ENCODE measurements at regions not wholly inside any gene's neighbourhood (a gene's known extent, or its start where the extent isn't known, plus 50 kb on each side); places are given as distances from the start of the nearest gene placed in this dataset.

DNA sequence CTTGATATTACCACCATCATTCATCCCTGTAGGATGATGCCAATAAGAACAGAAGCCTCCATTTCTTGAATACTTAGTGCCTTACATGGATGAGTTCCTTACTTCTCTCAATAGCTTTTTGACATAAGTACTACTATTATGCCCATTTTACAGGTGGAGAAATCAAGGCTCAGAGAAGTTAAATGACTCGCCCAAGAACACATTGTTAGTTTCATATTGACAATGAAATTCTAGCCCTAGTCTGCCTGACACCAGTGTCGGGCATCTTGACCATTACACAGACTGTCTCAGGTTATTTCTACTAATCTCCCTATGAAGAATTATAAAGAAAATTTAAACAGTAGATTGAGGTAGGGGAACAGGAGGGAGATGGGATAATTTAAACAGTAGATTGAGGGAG is 52.5 kb upstream of the ARL8B start:
- no peak for FAIRE-seq
- Histone ChIP-seq H3K18ac (ENCODE audit: extremely low read depth, low read length) (no peak overlapping the region), H3K27ac (ENCODE audit: low read depth, low read length) (no peak overlapping the region), H4K8ac (ENCODE audit: extremely low read depth, insufficient read depth, low read length) (no peak overlapping the region), H4K91ac (replicated peaks; ENCODE audit: insufficient read length, low read length) (no peak overlapping the region), H3K4me3 (ENCODE audit: extremely low read depth in 1 of 4, insufficient read depth in 2 of 4, low read depth in 3 of 4, low read length in 4 of 4) (no peak overlapping the region), H2BK120ac (replicated peaks; ENCODE audit: low read depth, low read length) (no peak overlapping the region), H3K23ac (ENCODE audit: insufficient read length) (no peak overlapping the region), H3K23me2 (ENCODE audit: low read depth, low read length) (no peaks in the 10 kb centered on the region), H3K79me2 (ENCODE audit: control insufficient read depth in 1 of 2, insufficient read depth in 2 of 2, low read length in 2 of 2) (no peaks in the 10 kb centered on the region), H2BK20ac (ENCODE audit: low read length) (no peak overlapping the region), H3K4me1 (replicated peaks in 1 of 4; ENCODE audit: control insufficient read depth in 3 of 4, insufficient read depth in 4 of 4, low read length in 3 of 4) (no peaks in the 10 kb centered on the region), H4K5ac (ENCODE audit: insufficient read length, low read depth, low read length) (no peak overlapping the region), H3K4ac (replicated peaks; ENCODE audit: insufficient read length, low read depth, low read length) (no peak overlapping the region), H3K36me3 (ENCODE audit: control insufficient read depth in 2 of 4, insufficient read depth in 4 of 4, low read length in 3 of 4) (no peaks in the 10 kb centered on the region), H2BK5ac (ENCODE audit: low read depth, low read length) (no peak overlapping the region), H3K27me3 (replicated peaks in 1 of 4; ENCODE audit: control insufficient read depth in 3 of 4, extremely low read depth in 1 of 4, insufficient read depth in 3 of 4, low read length in 3 of 4) (no peaks in the 10 kb centered on the region), H2BK12ac (ENCODE audit: low read depth, low read length) (no peak overlapping the region), H3K14ac (ENCODE audit: insufficient read length) (no peak overlapping the region), H4K20me1 (replicated peaks in 1 of 2; ENCODE audit: control insufficient read depth in 1 of 2, insufficient read depth in 2 of 2, low read length in 2 of 2) (no peaks in the 10 kb centered on the region), H3K56ac (replicated peaks; ENCODE audit: insufficient read length, low read depth, low read length) (no peak overlapping the region), H3K4me2 (ENCODE audit: insufficient read depth in 1 of 2, low read depth in 2 of 2, low read length in 2 of 2) (no peak overlapping the region), H3K9ac (replicated peaks in 1 of 4; ENCODE audit: extremely low read depth in 1 of 4, low read depth in 3 of 4, low read length in 3 of 4) (no peak overlapping the region), H2AFZ (ENCODE audit: low read length) (no peak overlapping the region), H3K9me3 (ENCODE audit: insufficient read depth in 2 of 2, low read depth in 1 of 2, low read length in 1 of 2) (no peaks in the 10 kb centered on the region), H2AK5ac (ENCODE audit: low read depth, low read length) (no peak overlapping the region), H2BK15ac (ENCODE audit: low read length) (no peak overlapping the region), H3K79me1 (ENCODE audit: low read depth, low read length) (no peaks in the 10 kb centered on the region)
- POLR2A ChIA-PET (ENCODE audit: partially characterized antibody): no interaction called here
- DNase-seq (ENCODE audit: low read depth in 1 of 2, low spot score in 2 of 2): no peak
- 92% methylated on average over 2 of the region's 2 CpGs; no CpG with 5 or more reads in 1 of the 2 experiments for WGBS, 2 experiments (ENCODE audit: extremely low coverage in 1 of 2, insufficient coverage in 1 of 2, insufficient read length in 1 of 2, insufficient replicate concordance in 2 of 2, low coverage in 1 of 2, low lambda C conversion rate in 2 of 2, missing lambda C conversion rate in 1 of 2)
- CTCF ChIA-PET (ENCODE audit: partially characterized antibody): interaction anchor here (2.3 kb wide), 1 partner anchor 10 kb away, joined by 9 read pairs; no protein-coding TSS in a partner anchor
- TF ChIP-seq RFX5 (IDR thresholded peaks at IDR 0.05; ENCODE audit: borderline replicate concordance, low read depth, low read length): no peak

Data from H1 (cell line).